PC-3 (cell line): ENCODE measurements at regions not wholly inside any gene's neighbourhood (a gene's known extent, or its start where the extent isn't known, plus 50 kb on each side); places are given as distances from the start of the nearest gene placed in this dataset.

Experiments
- ATAC-seq: fragments of 200-7000 bp; cut with Tn5 transposase; 2 replicates; pipeline ENCODE4 v1.9.1; 2020; ENCODE audit warnings: mild to moderate bottlenecking, moderate library complexity
- BruUV-seq: library from RNA; stranded (reverse); fragments of 400-500 nt; replicated peaks from 2 replicates; lab custom pipeline; 2021; lab: Mats Ljungman, UMichigan
- CTCF ChIA-PET: fragments of 300-600 bp; sonication (Branson Sonifier 250); formaldehyde crosslinking; loops from one replicate; lab custom pipeline; 2022; ENCODE audit warnings: antibody characterized with exemption; lab: Charles Lee
- POLR2A ChIA-PET: fragments of 300-600 bp; sonication (Branson Sonifier 250); formaldehyde crosslinking; loops from one replicate; lab custom pipeline; 2022; ENCODE audit warnings: antibody characterized with exemption; ENCODE audit not compliant: unreplicated experiment; lab: Charles Lee
- DNase-seq: peaks from one replicate; pipeline ENCODE4 v3.0.0-alpha.2; 2015
- H2AFZ ChIP-seq: fragments of 300-600 bp; sonication (generic); 2 replicates; pipeline ENCODE4 v1.6.0; 2016; ENCODE audit warnings: antibody characterized with exemption, low read length
- H3F3A ChIP-seq: fragments of 300-600 bp; sonication (generic); one replicate; pipeline ENCODE4 v1.6.0; 2017; ENCODE audit warnings: antibody characterized with exemption, low read length, control low read depth, mild to moderate bottlenecking; ENCODE audit not compliant: unreplicated experiment
- H3K27ac ChIP-seq: fragments of 300-600 bp; sonication (generic); 2 replicates; pipeline ENCODE4 v1.5.1; 2016; ENCODE audit warnings: mild to moderate bottlenecking, low read length
- H3K27me3 ChIP-seq: fragments of 300-600 bp; sonication (generic); 2 replicates; pipeline ENCODE4 v1.6.1; 2016; ENCODE audit warnings: low read length, mixed read lengths
- H3K36me3 ChIP-seq: fragments of 300-600 bp; sonication (generic); 2 replicates; pipeline ENCODE4 v1.6.1; 2016; ENCODE audit warnings: low read depth, mixed run types, low read length, mixed read lengths
- H3K4me1 ChIP-seq: fragments of 300-600 bp; sonication (generic); 2 replicates; pipeline ENCODE4 v1.5.1; 2016; ENCODE audit warnings: low read length; ENCODE audit not compliant: insufficient read depth
- H3K4me2 ChIP-seq: fragments of 300-600 bp; sonication (generic); 2 replicates; pipeline ENCODE4 v1.6.0; 2016; ENCODE audit warnings: low read length
- H3K4me3 ChIP-seq: fragments of 300-600 bp; sonication (generic); 2 replicates; pipeline ENCODE4 v1.5.1; 2016; ENCODE audit warnings: mild to moderate bottlenecking, low read length, mixed read lengths
- H3K79me2 ChIP-seq: fragments of 300-600 bp; sonication (generic); 2 replicates; pipeline ENCODE4 v1.6.1; 2017; ENCODE audit warnings: low read length, mixed read lengths
- H3K9ac ChIP-seq: fragments of 300-600 bp; sonication (generic); 2 replicates; pipeline ENCODE4 v1.6.0; 2016; ENCODE audit warnings: mild to moderate bottlenecking, low read length
- H3K9me2 ChIP-seq: fragments of 300-600 bp; sonication (generic); replicated peaks from 2 replicates; pipeline ENCODE4 v1.6.1; 2016; ENCODE audit warnings: mixed run types, low read length, mixed read lengths
- H3K9me3 ChIP-seq: fragments of 300-600 bp; sonication (generic); 2 replicates; pipeline ENCODE4 v1.6.1; 2016; ENCODE audit warnings: low read length, mixed read lengths
- H4K20me1 ChIP-seq: fragments of 300-600 bp; sonication (generic); 2 replicates; pipeline ENCODE4 v1.6.1; 2016; ENCODE audit warnings: low read length, mixed read lengths
- EZH2 ChIP-seq: fragments of 300-600 bp; sonication (generic); IDR thresholded peaks from one replicate; pipeline ENCODE4 v1.6.1; 2017; ENCODE audit warnings: antibody characterized with exemption, mild to moderate bottlenecking, low read length; ENCODE audit not compliant: unreplicated experiment
- EZH2phosphoT487 ChIP-seq: fragments of 300-600 bp; sonication (generic); IDR thresholded peaks from 2 replicates; pipeline ENCODE4 v1.6.1; 2018; ENCODE audit warnings: mild to moderate bottlenecking, antibody characterized with exemption, low read length, borderline replicate concordance
- intact Hi-C: fragments of 100-400 bp; cut with micrococcal nuclease; formaldehyde crosslinking; loops from 2 replicates; pipeline ENCODE4 v1.9.0; 2023
- TF ChIP-seq, protein P1 (sequence below): fragments of 300-600 bp; sonication (generic); conservative IDR thresholded peaks from 2 replicates; pipeline ENCODE4 v1.5.1; 2017; ENCODE audit warnings: antibody characterized with exemption, low read depth, mild to moderate bottlenecking, low read length

- TF ChIP-seq EZH2phosphoT487 (no peak), EZH2 (no peak)
- TF ChIP-seq, protein P1, sequence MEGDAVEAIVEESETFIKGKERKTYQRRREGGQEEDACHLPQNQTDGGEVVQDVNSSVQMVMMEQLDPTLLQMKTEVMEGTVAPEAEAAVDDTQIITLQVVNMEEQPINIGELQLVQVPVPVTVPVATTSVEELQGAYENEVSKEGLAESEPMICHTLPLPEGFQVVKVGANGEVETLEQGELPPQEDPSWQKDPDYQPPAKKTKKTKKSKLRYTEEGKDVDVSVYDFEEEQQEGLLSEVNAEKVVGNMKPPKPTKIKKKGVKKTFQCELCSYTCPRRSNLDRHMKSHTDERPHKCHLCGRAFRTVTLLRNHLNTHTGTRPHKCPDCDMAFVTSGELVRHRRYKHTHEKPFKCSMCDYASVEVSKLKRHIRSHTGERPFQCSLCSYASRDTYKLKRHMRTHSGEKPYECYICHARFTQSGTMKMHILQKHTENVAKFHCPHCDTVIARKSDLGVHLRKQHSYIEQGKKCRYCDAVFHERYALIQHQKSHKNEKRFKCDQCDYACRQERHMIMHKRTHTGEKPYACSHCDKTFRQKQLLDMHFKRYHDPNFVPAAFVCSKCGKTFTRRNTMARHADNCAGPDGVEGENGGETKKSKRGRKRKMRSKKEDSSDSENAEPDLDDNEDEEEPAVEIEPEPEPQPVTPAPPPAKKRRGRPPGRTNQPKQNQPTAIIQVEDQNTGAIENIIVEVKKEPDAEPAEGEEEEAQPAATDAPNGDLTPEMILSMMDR = no peak
- Histone ChIP-seq H4K20me1 (no peaks in the 10 kb centered on the region), H3K9ac (no peak overlapping the region), H3K9me2 (no peaks in the 10 kb centered on the region), H3K4me1 (no peaks in the 10 kb centered on the region), H3K27me3 (no peaks in the 10 kb centered on the region), H3K79me2 (no peaks in the 10 kb centered on the region), H3K4me2 (no peak overlapping the region), H3K9me3 (no peaks in the 10 kb centered on the region), H3F3A (no peaks in the 10 kb centered on the region), H3K27ac (no peak overlapping the region), H3K4me3 (no peak overlapping the region), H3K36me3 (no peaks in the 10 kb centered on the region), H2AFZ (no peak overlapping the region)
- ChIA-PET CTCF (no interaction called here), POLR2A (interaction anchor here (0.5 kb wide), 1 partner anchor 29 kb away, joined by 4 read pairs; no protein-coding TSS in a partner anchor)
- intact Hi-C loops = no loop called here
- ATAC-seq (no peak), DNase-seq (no peak)
- BruUV-seq = no TSS peak
Measured at GRCh38 chr4:106869551-106869950, 166.6 kb downstream of the DKK2 start.

GRCh38 chr4:106868381-106869035 is 167.6 kb downstream of the DKK2 start:
- TF ChIP-seq EZH2phosphoT487 (no peak), EZH2 (no peak)
- TF ChIP-seq, protein P1 = no peak
- H3K9me3 ChIP-seq = no peaks in the 10 kb centered on the region
- peak; percentile 50 for DNase-seq
- H3K4me2 ChIP-seq = no peak overlapping the region
- ATAC-seq = peak; percentile 24; the same call in 1 of the 2 replicates
- H3F3A ChIP-seq = no peaks in the 10 kb centered on the region
- ChIA-PET CTCF (no interaction called here), POLR2A (no interaction called here)
- no peak overlapping the region for H3K27ac ChIP-seq
- H3K27me3 ChIP-seq = no peaks in the 10 kb centered on the region
- no peak overlapping the region for H3K4me3 ChIP-seq
- intact Hi-C loops = no loop called here
- no TSS peak for BruUV-seq
- no peaks in the 10 kb centered on the region for H3K36me3 ChIP-seq
- H3K9ac ChIP-seq = no peak overlapping the region
- no peaks in the 10 kb centered on the region for H3K79me2 ChIP-seq
- H3K9me2 ChIP-seq = no peaks in the 10 kb centered on the region
- no peaks in the 10 kb centered on the region for H3K4me1 ChIP-seq
- no peaks in the 10 kb centered on the region for H4K20me1 ChIP-seq
- no peak overlapping the region for H2AFZ ChIP-seq

GRCh38 chr4:106864231-106864630 is 171.9 kb downstream of the DKK2 start:
- no peak overlapping the region for H3K4me3 ChIP-seq
- H3K9me3 ChIP-seq = no peaks in the 10 kb centered on the region
- no peaks in the 10 kb centered on the region for H4K20me1 ChIP-seq
- H2AFZ ChIP-seq = no peak overlapping the region
- POLR2A ChIA-PET = no interaction called here
- BruUV-seq = no TSS peak
- H3K27me3 ChIP-seq = no peaks in the 10 kb centered on the region
- DNase-seq (no peak), ATAC-seq (no peak)
- no peak overlapping the region for H3K4me2 ChIP-seq
- intact Hi-C loops = no loop called here
- TF ChIP-seq, protein P1 = no peak
- TF ChIP-seq EZH2 = no peak
- TF ChIP-seq EZH2phosphoT487 = no peak
- CTCF ChIA-PET = no interaction called here
- H3K9me2 ChIP-seq = no peaks in the 10 kb centered on the region
- no peaks in the 10 kb centered on the region for H3K79me2 ChIP-seq
- H3K36me3 ChIP-seq = no peaks in the 10 kb centered on the region
- no peak overlapping the region for H3K27ac ChIP-seq
- no peaks in the 10 kb centered on the region for H3F3A ChIP-seq
- H3K4me1 ChIP-seq = no peaks in the 10 kb centered on the region
- H3K9ac ChIP-seq = no peak overlapping the region
